ENCODE measurements at regions not wholly inside any gene's neighbourhood (a gene's known extent, or its start where the extent isn't known, plus 50 kb on each side); places are given as distances from the start of the nearest gene placed in this dataset.

GRCh38 chrX:30015440-30015839 is 199.9 kb upstream of the MAGEB2 start:
- H3K4me3 Mint-ChIP-seq: no peak overlapping the region
- Histone ChIP-seq H3K4me1 (ENCODE audit: insufficient read depth, low read length) (no peaks in the 10 kb centered on the region), H4K20me1 (ENCODE audit: control insufficient read depth, insufficient read depth, insufficient read length) (no peaks in the 10 kb centered on the region), H3K56ac (ENCODE audit: insufficient read length, low read depth, low read length) (no peak overlapping the region), H3K14ac (ENCODE audit: insufficient read depth, low read length) (no peak overlapping the region), H3K9me3 (ENCODE audit: control insufficient read depth, low read depth, low read length) (no peaks in the 10 kb centered on the region), H3K79me1 (ENCODE audit: insufficient read depth, low read depth, low read length, poor library complexity, severe bottlenecking) (no peaks in the 10 kb centered on the region), H3K23me2 (ENCODE audit: insufficient read length, low read depth, low read length, poor library complexity, severe bottlenecking) (no peaks in the 10 kb centered on the region), H3K79me2 (ENCODE audit: insufficient read depth, low read length) (no peaks in the 10 kb centered on the region), H2BK20ac (ENCODE audit: low read depth, low read length, poor library complexity, severe bottlenecking) (no peak overlapping the region), H3K9ac (ENCODE audit: extremely low read depth, insufficient read length, low read length) (no peak overlapping the region), H2BK120ac (ENCODE audit: low read depth, low read length, poor library complexity, severe bottlenecking) (no peak overlapping the region), H2AFZ (ENCODE audit: low read length) (no peak overlapping the region), H4K91ac (ENCODE audit: insufficient read length, low read depth, low read length) (no peak overlapping the region), H2BK15ac (ENCODE audit: low read depth, low read length) (no peak overlapping the region), H4K8ac (replicated peaks; ENCODE audit: insufficient read length, low read depth, low read length) (no peak overlapping the region), H3K4me2 (ENCODE audit: insufficient read depth, insufficient read length, low read length) (no peak overlapping the region), H3K18ac (ENCODE audit: insufficient read length, low read depth, low read length) (no peak overlapping the region), H2BK12ac (ENCODE audit: insufficient read length, low read depth, low read length) (no peak overlapping the region), H3K23ac (ENCODE audit: insufficient read length, low read depth, low read length) (no peak overlapping the region), H2AK5ac (ENCODE audit: insufficient read length, low read length) (no peak overlapping the region), H3K4ac (ENCODE audit: low read depth, low read length) (no peak overlapping the region), H3K27ac (ENCODE audit: insufficient read length, low read depth, low read length) (no peak overlapping the region), H3K27me3 (ENCODE audit: insufficient read depth, low read length) (no peaks in the 10 kb centered on the region), H4K5ac (ENCODE audit: insufficient read length, low read depth, low read length) (no peak overlapping the region), H2BK5ac (ENCODE audit: insufficient read length, low read length) (no peak overlapping the region), H3T11ph (ENCODE audit: low read length) (no peak overlapping the region)
- no CpG with 5 or more reads among the region's 3 CpGs for WGBS (ENCODE audit: extremely low coverage, insufficient read length, low lambda C conversion rate)
- H3K36me3 Mint-ChIP-seq (ENCODE audit: insufficient read depth in 1 of 3, low read depth in 3 of 3): peaks cover 0 to 10% (median 0%) of the 10 kb centered on the region in 3 experiments; a peak in 3 of 7 replicates
- DNase-seq: no peak
- H3K27ac Mint-ChIP-seq: no peak overlapping the region
- no peaks in the 10 kb centered on the region for H3K4me1 Mint-ChIP-seq
- no peak for TF ChIP-seq CTCF (conservative IDR thresholded peaks at IDR 0.05)
- H3K27me3 Mint-ChIP-seq (ENCODE audit: low read depth): no peaks in the 10 kb centered on the region; the same call in 1 of the 2 replicates
- peaks cover 19 to 45% of the 10 kb centered on the region in 2 experiments for H3K9me3 Mint-ChIP-seq
